IMR-90 (cell line): ENCODE measurements at regions not wholly inside any gene's neighbourhood (a gene's known extent, or its start where the extent isn't known, plus 50 kb on each side); places are given as distances from the start of the nearest gene placed in this dataset.

ENCODE experiments used
- ATAC-seq: fragments of 200-7000 bp; cut with Tn5 transposase; 2 replicates; pipeline ENCODE4 v1.9.1; 2020; ENCODE audit warnings: low read depth, mild to moderate bottlenecking, moderate library complexity
- BruUV-seq: library from RNA; stranded (reverse); fragments of 400-500 nt; replicated peaks from 2 replicates; lab custom pipeline; 2021; lab: Mats Ljungman, UMichigan
- CTCF ChIA-PET: fragments of 300-600 bp; formaldehyde crosslinking; extraction: SDS; loops from one replicate; lab custom pipeline; 2021; ENCODE audit warnings: antibody characterized with exemption; lab: Yijun Ruan, JAX
- POLR2A ChIA-PET: fragments of 300-600 bp; sonication (Branson Sonifier 250); formaldehyde crosslinking; loops from one replicate; lab custom pipeline; 2022; ENCODE audit warnings: antibody characterized with exemption; ENCODE audit not compliant: unreplicated experiment; lab: Charles Lee
- DNase-seq: peaks from one replicate; pipeline ENCODE4 v3.0.0; 2013
- H2AFZ ChIP-seq: replicated peaks from 2 replicates; pipeline ENCODE3; 2013; ENCODE audit warnings: low read length, mild to moderate bottlenecking; ENCODE audit not compliant: poor library complexity
- H2AK5ac ChIP-seq: 2 replicates; pipeline ENCODE4 v1.6.1; 2013; ENCODE audit warnings: low read depth, low read length, inconsistent platforms
- H2AK9ac ChIP-seq: replicated peaks from 2 replicates; pipeline ENCODE3; 2013; ENCODE audit warnings: mild to moderate bottlenecking, low read depth, low read length, moderate library complexity; ENCODE audit not compliant: poor library complexity
- H2BK120ac ChIP-seq: 2 replicates; pipeline ENCODE4 v1.6.1; 2013; ENCODE audit warnings: low read depth, low read length, inconsistent platforms
- H2BK15ac ChIP-seq: 3 replicates; pipeline ENCODE4 v1.6.1; 2013; ENCODE audit warnings: low read depth, low read length, inconsistent platforms
- H2BK20ac ChIP-seq: 2 replicates; pipeline ENCODE4 v1.6.1; 2013; ENCODE audit warnings: low read depth, mild to moderate bottlenecking, inconsistent platforms, low read length, moderate library complexity
- H2BK5ac ChIP-seq: 2 replicates; pipeline ENCODE4 v1.6.1; 2013; ENCODE audit warnings: mild to moderate bottlenecking, low read depth, low read length, inconsistent platforms; ENCODE audit not compliant: poor library complexity, severe bottlenecking
- H3K14ac ChIP-seq: replicated peaks from 2 replicates; pipeline ENCODE4 v1.6.1; 2013; ENCODE audit warnings: low read depth, low read length, inconsistent platforms
- H3K18ac ChIP-seq: 2 replicates; pipeline ENCODE4 v1.6.1; 2013; ENCODE audit warnings: low read depth, low read length, control low read depth
- H3K23ac ChIP-seq: 2 replicates; pipeline ENCODE4 v1.6.1; 2013; ENCODE audit warnings: low read depth, low read length, inconsistent platforms
- H3K27ac ChIP-seq: 2 replicates; pipeline ENCODE4 v1.5.1; 2013; ENCODE audit warnings: mild to moderate bottlenecking, control low read depth, low read length; ENCODE audit not compliant: insufficient read depth
- H3K27me3 ChIP-seq: 2 replicates; pipeline ENCODE4 v1.6.1; 2013; ENCODE audit warnings: low read length; ENCODE audit not compliant: control insufficient read depth, insufficient read depth
- H3K36me3 ChIP-seq: 2 replicates; pipeline ENCODE4 v1.6.1; 2013; ENCODE audit warnings: low read length, mixed read lengths; ENCODE audit not compliant: control insufficient read depth, insufficient read depth
- H3K4ac ChIP-seq: 2 replicates; pipeline ENCODE4 v1.6.1; 2013; ENCODE audit warnings: low read depth, low read length, inconsistent platforms
- H3K4me1 ChIP-seq: 2 replicates; pipeline ENCODE4 v1.6.1; 2013; ENCODE audit warnings: low read length, mixed read lengths; ENCODE audit not compliant: control insufficient read depth, insufficient read depth
- H3K4me2 ChIP-seq: 2 replicates; pipeline ENCODE4 v1.6.1; 2013; ENCODE audit warnings: low read depth, mild to moderate bottlenecking, control low read depth, low read length, moderate library complexity
- H3K4me3 ChIP-seq: 2 replicates; pipeline ENCODE4 v1.5.1; 2013; ENCODE audit warnings: low read depth, mild to moderate bottlenecking, control low read depth, low read length, moderate library complexity; ENCODE audit not compliant: insufficient read depth
- H3K56ac ChIP-seq: 2 replicates; pipeline ENCODE4 v1.6.1; 2013; ENCODE audit warnings: low read length, inconsistent platforms; ENCODE audit not compliant: insufficient read depth; ENCODE audit errors: extremely low read depth
- H3K79me1 ChIP-seq, 2 experiments: 2 replicates each; pipeline ENCODE4 v1.6.1; 2013; ENCODE audit warnings: low read length in 2 of 2, inconsistent platforms in 1 of 2, low read depth in 1 of 2
- H3K9ac ChIP-seq: 2 replicates; pipeline ENCODE4 v1.6.1; 2013; ENCODE audit warnings: low read depth, low read length, control low read depth
- H3K9me1 ChIP-seq: 2 replicates; pipeline ENCODE4 v1.6.1; 2013; ENCODE audit warnings: low read length, inconsistent platforms; ENCODE audit not compliant: insufficient read depth
- H3K9me3 ChIP-seq: 2 replicates; pipeline ENCODE4 v1.6.1; 2013; ENCODE audit warnings: low read length; ENCODE audit not compliant: control insufficient read depth, insufficient read depth
- H4K20me1 ChIP-seq: 2 replicates; pipeline ENCODE4 v1.6.1; 2013; ENCODE audit warnings: low read length, inconsistent platforms; ENCODE audit not compliant: insufficient read depth
- H4K5ac ChIP-seq: 2 replicates; pipeline ENCODE4 v1.6.1; 2013; ENCODE audit warnings: mild to moderate bottlenecking, low read depth, low read length, control low read depth
- H4K8ac ChIP-seq, 2 experiments: 2 replicates each; pipeline ENCODE4 v1.6.1; 2013; ENCODE audit warnings: low read depth in 2 of 2, low read length in 2 of 2, control low read depth in 1 of 2, inconsistent platforms in 1 of 2
- H4K91ac ChIP-seq: 2 replicates; pipeline ENCODE4 v1.6.1; 2013; ENCODE audit warnings: low read depth, low read length, inconsistent platforms; ENCODE audit not compliant: insufficient read depth
- CEBPB ChIP-seq: IDR thresholded peaks from 2 replicates; pipeline ENCODE4 v1.6.1; 2012; ENCODE audit warnings: low read depth, low read length, improper control_type of control experiment
- FOS ChIP-seq: fragments of 150-350 bp; IDR thresholded peaks from 2 replicates; pipeline ENCODE4 v1.6.1; 2016; ENCODE audit warnings: low read depth, low read length
- RAD21 ChIP-seq: IDR thresholded peaks from 2 replicates; pipeline ENCODE4 v1.6.1; 2012; ENCODE audit warnings: low read length, improper control_type of control experiment
- RFX5 ChIP-seq: IDR thresholded peaks from 2 replicates; pipeline ENCODE4 v1.8.0; 2012; ENCODE audit warnings: low read depth, mild to moderate bottlenecking, low read length, moderate library complexity
- WGBS, 2 experiments: methylation state at CpG; one replicate each; pipeline versions ENCODE4 v1.1.5 to v1.1.7; 2013; ENCODE audit warnings: missing lambda C conversion rate in 2 of 2; ENCODE audit not compliant: insufficient read length in 1 of 2; ENCODE audit errors: extremely low coverage in 2 of 2; 5-methylcytosine and 5-hydroxymethylcytosine counted together
- dilution Hi-C: fragments of 300-500 bp; cut with HindIII; formaldehyde crosslinking; loops from one replicate; pipeline ENCODE4 v1.14.3; 2018; ENCODE audit warnings: low sequenced_read_pairs; ENCODE audit not compliant: unreplicated experiment
- in situ Hi-C: fragments of 300-500 bp; cut with MboI; formaldehyde crosslinking; loops from 3 replicates; pipeline ENCODE4 v1.14.3; 2019; ENCODE audit warnings: low sequenced_read_pairs, inconsistent platforms, mixed read lengths
- intact Hi-C: fragments of 100-400 bp; cut with micrococcal nuclease; formaldehyde crosslinking; loops from 2 replicates; pipeline ENCODE4 v1.10.0; 2022

DNA sequence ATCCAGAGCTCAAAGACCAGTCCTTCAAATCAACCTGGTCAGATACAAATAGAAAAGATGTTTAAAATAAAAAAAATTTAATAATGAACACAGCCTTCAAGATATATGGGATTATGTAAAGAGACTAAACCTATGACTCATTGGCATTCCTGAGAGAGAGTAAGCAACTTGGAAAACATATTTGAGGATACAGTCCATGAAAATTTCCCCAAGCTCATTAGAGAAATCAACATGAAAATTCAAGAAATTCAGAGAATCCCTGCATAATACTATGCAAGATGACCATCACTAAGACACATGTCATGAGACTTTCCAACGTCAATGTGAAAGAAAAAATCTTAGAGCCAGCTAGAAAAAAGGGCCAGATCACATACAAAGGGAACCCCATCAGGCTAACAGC, 512.9 kb upstream of the PTGER4 start:
- 63% methylated on average over 1 of the region's 1 CpG; no CpG with 5 or more reads in 1 of the 2 experiments for WGBS, 2 experiments
- in situ Hi-C loops: no loop called here
- intact Hi-C loops: loop anchor here (5.0 to 10.0 kb wide), 2 partner anchors 452 to 520 kb away; no protein-coding TSS in a partner anchor

More for the DNA sequence above, 512.9 kb upstream of the PTGER4 start:
- peak; percentile 57 for ATAC-seq
- Histone ChIP-seq H4K91ac (no peak overlapping the region), H2BK5ac (no peak overlapping the region), H4K8ac (no peak overlapping the region), H3K9me1 (no peaks in the 10 kb centered on the region), H4K20me1 (no peaks in the 10 kb centered on the region), H2BK15ac (no peak overlapping the region), H3K23ac (no peak overlapping the region), H3K27ac (no peak overlapping the region), H4K5ac (no peak overlapping the region), H2AK9ac (no peak overlapping the region), H3K56ac (no peak overlapping the region), H2AK5ac (no peak overlapping the region), H3K4me1 (no peaks in the 10 kb centered on the region), H3K9me3 (no peaks in the 10 kb centered on the region), H3K36me3 (no peaks in the 10 kb centered on the region), H3K9ac (no peak overlapping the region), H3K79me1 (no peaks in the 10 kb centered on the region), H3K4me3 (no peak overlapping the region), H3K14ac (no peak overlapping the region), H3K27me3 (no peaks in the 10 kb centered on the region), H3K4ac (no peak overlapping the region), H3K4me2 (no peak overlapping the region), H3K18ac (no peak overlapping the region), H2BK120ac (no peak overlapping the region), H2AFZ (no peak overlapping the region), H2BK20ac (no peak overlapping the region)
- ChIA-PET POLR2A (no interaction called here), CTCF (interaction anchor here (1.1 to 1.2 kb wide), 4 partner anchors 11 to 452 kb away, joined by 3 to 4 read pairs (median 4); no protein-coding TSS in a partner anchor)
- BruUV-seq: no TSS peak
- TF ChIP-seq FOS: peak; percentile 19; the same call in 1 of the 2 replicates
- TF ChIP-seq CEBPB: no peak
- TF ChIP-seq RAD21: no peak
- TF ChIP-seq RFX5: no peak
- DNase-seq: peak; percentile 44
- dilution Hi-C loops: no loop called here
